Trophoblast cell (in vitro differentiated cells and primary cell): ENCODE measurements at regions not wholly inside any gene's neighbourhood (a gene's known extent, or its start where the extent isn't known, plus 50 kb on each side); places are given as distances from the start of the nearest gene placed in this dataset.

Experiments
- DNase-seq, 2 donors: peaks; one replicate each; pipeline ENCODE4 v3.0.0-alpha.2; 2016
- H2AFZ ChIP-seq: 2 replicates; pipeline ENCODE4 v1.6.1; 2013; ENCODE audit warnings: low read length, moderate library complexity, mild to moderate bottlenecking; ENCODE audit not compliant: insufficient read depth, poor library complexity
- H2AK5ac ChIP-seq: 2 replicates; pipeline ENCODE4 v1.6.1; 2013; ENCODE audit warnings: mild to moderate bottlenecking, low read length
- H2BK120ac ChIP-seq: 2 replicates; pipeline ENCODE4 v1.6.1; 2013; ENCODE audit warnings: low read length, mild to moderate bottlenecking, moderate library complexity; ENCODE audit not compliant: insufficient read depth, poor library complexity
- H2BK12ac ChIP-seq: 2 replicates; pipeline ENCODE4 v1.6.1; 2013; ENCODE audit warnings: mild to moderate bottlenecking, low read length, moderate library complexity
- H2BK5ac ChIP-seq: 2 replicates; pipeline ENCODE4 v1.6.1; 2013; ENCODE audit warnings: low read length, low read depth, moderate library complexity, mild to moderate bottlenecking; ENCODE audit not compliant: poor library complexity
- H3K14ac ChIP-seq: 2 replicates; pipeline ENCODE4 v1.6.1; 2013; ENCODE audit warnings: mild to moderate bottlenecking, low read length
- H3K18ac ChIP-seq: 2 replicates; pipeline ENCODE4 v1.6.1; 2013; ENCODE audit warnings: mild to moderate bottlenecking, low read length
- H3K23ac ChIP-seq: 2 replicates; pipeline ENCODE4 v1.6.1; 2013; ENCODE audit warnings: low read length
- H3K27ac ChIP-seq: 2 replicates; pipeline ENCODE4 v1.5.1; 2013; ENCODE audit warnings: low read depth, mild to moderate bottlenecking, inconsistent platforms, low read length, moderate library complexity
- H3K27me3 ChIP-seq: 2 replicates; pipeline ENCODE4 v1.6.1; 2013; ENCODE audit warnings: inconsistent platforms, mild to moderate bottlenecking, low read length, moderate library complexity; ENCODE audit not compliant: insufficient read depth
- H3K36me3 ChIP-seq, 2 experiments: 1 replicate in 1 of 2; 2 replicates in 1 of 2; pipeline ENCODE4 v1.6.1; 2013; ENCODE audit warnings: low read length in 2 of 2, mild to moderate bottlenecking in 2 of 2, moderate library complexity in 1 of 2; ENCODE audit not compliant: insufficient read depth in 2 of 2, control insufficient read depth in 1 of 2
- H3K4ac ChIP-seq: 2 replicates; pipeline ENCODE4 v1.6.1; 2013; ENCODE audit warnings: low read depth, mild to moderate bottlenecking, low read length, moderate library complexity
- H3K4me1 ChIP-seq, 2 experiments: 1 replicate in 1 of 2; 2 replicates in 1 of 2; pipeline ENCODE4 v1.6.1; 2013; ENCODE audit warnings: low read length in 2 of 2, mild to moderate bottlenecking in 2 of 2, moderate library complexity in 1 of 2; ENCODE audit not compliant: insufficient read depth in 2 of 2, control insufficient read depth in 1 of 2
- H3K4me2 ChIP-seq: 2 replicates; pipeline ENCODE4 v1.6.1; 2013; ENCODE audit warnings: inconsistent platforms, mild to moderate bottlenecking, low read length, moderate library complexity
- H3K4me3 ChIP-seq: 2 replicates; pipeline ENCODE4 v1.5.1; 2013; ENCODE audit warnings: mild to moderate bottlenecking, low read depth, low read length, inconsistent platforms
- H3K79me1 ChIP-seq: one replicate; pipeline ENCODE4 v1.6.1; 2013; ENCODE audit warnings: low read length
- H3K79me2 ChIP-seq: 2 replicates; pipeline ENCODE4 v1.6.1; 2013; ENCODE audit warnings: low read length, mild to moderate bottlenecking; ENCODE audit not compliant: control insufficient read depth, insufficient read depth, poor library complexity
- H3K9ac ChIP-seq: 2 replicates; pipeline ENCODE4 v1.6.1; 2013; ENCODE audit warnings: mild to moderate bottlenecking, low read length
- H3K9me3 ChIP-seq: 2 replicates; pipeline ENCODE4 v1.6.1; 2013; ENCODE audit warnings: low read depth, mild to moderate bottlenecking, control low read depth, inconsistent platforms, low read length; ENCODE audit not compliant: insufficient read depth
- H4K12ac ChIP-seq: 2 replicates; pipeline ENCODE4 v1.6.1; 2013; ENCODE audit warnings: low read depth, mild to moderate bottlenecking, low read length, moderate library complexity
- H4K8ac ChIP-seq: 2 replicates; pipeline ENCODE4 v1.6.1; 2013; ENCODE audit warnings: low read depth, mild to moderate bottlenecking, low read length, moderate library complexity
- H4K91ac ChIP-seq: one replicate; pipeline ENCODE4 v1.6.1; 2013; ENCODE audit warnings: low read depth, mild to moderate bottlenecking, low read length, moderate library complexity
- WGBS: extraction: QIAGEN DNeasy Blood & Tissue Kit; methylation state at CpG from one replicate; pipeline ENCODE4 v1.1.7; 2013; ENCODE audit warnings: missing lambda C conversion rate; ENCODE audit not compliant: insufficient read length, insufficient coverage; ENCODE audit errors: extremely low coverage; 5-methylcytosine and 5-hydroxymethylcytosine counted together

GRCh38 chr2:34254272-34254878 is 655.3 kb upstream of the FAM98A start:
- DNase-seq, result no peak
- H3K4me1 ChIP-seq, result no peaks in the 10 kb centered on the region
- no peak overlapping the region for H4K91ac ChIP-seq
- H3K36me3 ChIP-seq, result no peaks in the 10 kb centered on the region
- no peak overlapping the region for H4K12ac ChIP-seq
- no peak overlapping the region for H3K4me2 ChIP-seq
- H3K79me2 ChIP-seq, result no peaks in the 10 kb centered on the region
- H3K4me3 ChIP-seq, result no peak overlapping the region
- H3K18ac ChIP-seq, result no peak overlapping the region
- H2BK120ac ChIP-seq, result no peak overlapping the region
- H4K8ac ChIP-seq, result no peak overlapping the region
- H2AK5ac ChIP-seq, result no peak overlapping the region
- no peak overlapping the region for H2BK12ac ChIP-seq
- no peaks in the 10 kb centered on the region for H3K9me3 ChIP-seq
- H2BK5ac ChIP-seq, result no peak overlapping the region
- H2AFZ ChIP-seq, result no peak overlapping the region
- H3K27ac ChIP-seq, result no peak overlapping the region
- H3K9ac ChIP-seq, result no peak overlapping the region
- H3K79me1 ChIP-seq, result no peaks in the 10 kb centered on the region
- no peak overlapping the region for H3K14ac ChIP-seq
- H3K23ac ChIP-seq, result no peak overlapping the region
- no peaks in the 10 kb centered on the region for H3K27me3 ChIP-seq
- H3K4ac ChIP-seq, result no peak overlapping the region
- no CpG with 5 or more reads among the region's 2 CpGs for WGBS

GRCh38 chr2:34252111-34252510 is 653.0 kb upstream of the FAM98A start:
- H3K4me1 ChIP-seq, result no peaks in the 10 kb centered on the region
- no peak overlapping the region for H4K8ac ChIP-seq
- no peak overlapping the region for H2BK120ac ChIP-seq
- no peak overlapping the region for H4K12ac ChIP-seq
- no peaks in the 10 kb centered on the region for H3K79me2 ChIP-seq
- no peak overlapping the region for H3K18ac ChIP-seq
- no peak overlapping the region for H3K14ac ChIP-seq
- no peak overlapping the region for H3K4me2 ChIP-seq
- no peak overlapping the region for H3K9ac ChIP-seq
- H4K91ac ChIP-seq, result no peak overlapping the region
- H3K36me3 ChIP-seq, result no peaks in the 10 kb centered on the region
- WGBS, result no CpG with 5 or more reads among the region's 3 CpGs
- H3K27me3 ChIP-seq, result no peaks in the 10 kb centered on the region
- H3K23ac ChIP-seq, result no peak overlapping the region
- no peaks in the 10 kb centered on the region for H3K9me3 ChIP-seq
- no peak overlapping the region for H3K27ac ChIP-seq
- H2AK5ac ChIP-seq, result no peak overlapping the region
- H2BK12ac ChIP-seq, result no peak overlapping the region
- H3K79me1 ChIP-seq, result no peaks in the 10 kb centered on the region
- H2AFZ ChIP-seq, result no peak overlapping the region
- H2BK5ac ChIP-seq, result no peak overlapping the region
- H3K4ac ChIP-seq, result no peak overlapping the region
- H3K4me3 ChIP-seq, result no peak overlapping the region
- no peak for DNase-seq

GRCh38 chr2:34251578-34251977 is 652.5 kb upstream of the FAM98A start:
- H3K27ac ChIP-seq, result no peak overlapping the region
- DNase-seq, result no peak
- no peak overlapping the region for H3K4me2 ChIP-seq
- H3K4ac ChIP-seq, result no peak overlapping the region
- no peak overlapping the region for H3K4me3 ChIP-seq
- H3K23ac ChIP-seq, result no peak overlapping the region
- no peak overlapping the region for H3K9ac ChIP-seq
- H4K91ac ChIP-seq, result no peak overlapping the region
- H3K18ac ChIP-seq, result no peak overlapping the region
- no peak overlapping the region for H2BK120ac ChIP-seq
- no peak overlapping the region for H2BK5ac ChIP-seq
- no peak overlapping the region for H2BK12ac ChIP-seq
- H2AK5ac ChIP-seq, result no peak overlapping the region
- H3K9me3 ChIP-seq, result no peaks in the 10 kb centered on the region
- no peak overlapping the region for H2AFZ ChIP-seq
- no peaks in the 10 kb centered on the region for H3K36me3 ChIP-seq
- H4K12ac ChIP-seq, result no peak overlapping the region
- no peak overlapping the region for H4K8ac ChIP-seq
- no peak overlapping the region for H3K14ac ChIP-seq
- no peaks in the 10 kb centered on the region for H3K79me2 ChIP-seq
- H3K4me1 ChIP-seq, result no peaks in the 10 kb centered on the region
- H3K27me3 ChIP-seq, result no peaks in the 10 kb centered on the region
- no peaks in the 10 kb centered on the region for H3K79me1 ChIP-seq

GRCh38 chr2:34244195-34244594 is 645.1 kb upstream of the FAM98A start:
- Histone ChIP-seq H3K18ac (no peak overlapping the region), H3K14ac (no peak overlapping the region), H3K9me3 (no peaks in the 10 kb centered on the region), H3K4me3 (no peak overlapping the region), H3K27ac (no peak overlapping the region), H3K27me3 (no peaks in the 10 kb centered on the region), H3K23ac (no peak overlapping the region), H3K4me1 (no peaks in the 10 kb centered on the region), H2AFZ (no peak overlapping the region), H4K8ac (no peak overlapping the region), H2BK120ac (no peak overlapping the region), H3K4ac (no peak overlapping the region), H3K9ac (no peak overlapping the region), H2BK12ac (no peak overlapping the region), H4K91ac (no peak overlapping the region), H3K79me1 (no peaks in the 10 kb centered on the region), H3K4me2 (no peak overlapping the region), H2BK5ac (no peak overlapping the region), H3K79me2 (no peaks in the 10 kb centered on the region), H2AK5ac (no peak overlapping the region), H4K12ac (no peak overlapping the region), H3K36me3 (no peaks in the 10 kb centered on the region)
- WGBS, result no CpG with 5 or more reads among the region's 3 CpGs
- DNase-seq, result no peak
